Fibroblast of pulmonary artery (primary cell): ENCODE measurements at regions not wholly inside any gene's neighbourhood (a gene's known extent, or its start where the extent isn't known, plus 50 kb on each side); places are given as distances from the start of the nearest gene placed in this dataset.
"Not testable (repeated sequence)": the region's sequence is repeated elsewhere in the genome, so short reads cannot be mapped to it uniquely, and the experiment has no call there.

Experiments used
- DNase-seq: peaks from one replicate; pipeline ENCODE4 v3.0.0-alpha.2; 2010; ENCODE audit warnings: low read depth
- H3K4me3 ChIP-seq: replicated peaks from 2 replicates; pipeline ENCODE4 v1.5.1; 2011; ENCODE audit warnings: low read depth, mild to moderate bottlenecking, control low read depth, low read length, moderate library complexity

DNA sequence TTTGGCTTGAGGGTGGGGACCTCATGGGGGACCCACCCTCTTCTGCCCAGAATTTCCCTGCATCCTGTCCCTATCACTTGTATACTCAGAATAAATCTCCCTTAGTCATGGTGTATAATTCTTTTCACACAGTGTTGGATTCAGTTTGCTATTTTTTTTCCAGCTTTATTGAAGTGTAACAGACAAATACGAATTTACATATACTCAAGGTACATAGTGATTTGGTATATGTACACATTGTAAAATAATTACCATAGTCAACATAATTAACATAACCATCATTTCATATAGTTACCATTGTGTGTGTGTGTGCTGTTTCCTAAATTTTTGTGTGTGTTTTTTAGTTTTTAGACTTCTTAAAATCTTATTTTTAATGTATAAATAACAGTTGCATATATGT is 269.9 kb downstream of the CNTNAP3 start:
- not testable (repeated sequence) for DNase-seq, H3K4me3 ChIP-seq

DNA sequence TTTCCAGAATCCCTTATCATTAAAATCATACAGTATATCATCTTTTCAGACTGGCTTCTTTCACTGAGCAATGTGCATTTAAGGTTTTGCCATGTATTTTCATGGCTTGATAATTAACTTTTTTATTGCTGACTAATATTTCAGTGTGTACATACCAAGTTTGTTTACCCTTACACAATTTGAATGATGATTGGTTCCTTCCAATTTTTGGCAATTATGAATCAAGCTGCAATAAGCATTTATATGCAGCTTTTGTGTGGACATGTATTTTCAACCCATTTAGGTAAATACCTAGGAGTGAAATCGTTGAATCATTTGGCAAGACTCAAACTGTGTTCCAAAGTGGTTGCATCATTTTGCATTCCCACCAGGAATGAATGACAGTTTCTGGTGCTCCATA is 272.8 kb downstream of the CNTNAP3 start:
- not testable (repeated sequence) for DNase-seq, H3K4me3 ChIP-seq

DNA sequence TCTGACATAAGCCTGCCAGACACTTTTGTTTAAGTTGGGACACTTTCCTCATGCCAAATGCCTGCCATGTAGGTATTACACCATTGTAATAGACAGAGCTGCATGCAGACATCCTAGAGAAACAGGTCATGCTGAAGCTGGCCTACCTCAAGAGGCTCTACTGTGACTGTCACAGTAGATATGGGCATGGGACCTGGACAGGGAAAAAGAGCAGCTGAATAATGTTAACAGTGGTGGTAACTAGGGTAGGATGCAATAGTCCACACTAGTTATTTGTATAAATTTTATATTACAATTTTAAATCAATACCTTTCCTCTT is 273.2 kb downstream of the CNTNAP3 start:
- H3K4me3 ChIP-seq, result not testable (repeated sequence)
- peak; percentile 17 for DNase-seq

DNA sequence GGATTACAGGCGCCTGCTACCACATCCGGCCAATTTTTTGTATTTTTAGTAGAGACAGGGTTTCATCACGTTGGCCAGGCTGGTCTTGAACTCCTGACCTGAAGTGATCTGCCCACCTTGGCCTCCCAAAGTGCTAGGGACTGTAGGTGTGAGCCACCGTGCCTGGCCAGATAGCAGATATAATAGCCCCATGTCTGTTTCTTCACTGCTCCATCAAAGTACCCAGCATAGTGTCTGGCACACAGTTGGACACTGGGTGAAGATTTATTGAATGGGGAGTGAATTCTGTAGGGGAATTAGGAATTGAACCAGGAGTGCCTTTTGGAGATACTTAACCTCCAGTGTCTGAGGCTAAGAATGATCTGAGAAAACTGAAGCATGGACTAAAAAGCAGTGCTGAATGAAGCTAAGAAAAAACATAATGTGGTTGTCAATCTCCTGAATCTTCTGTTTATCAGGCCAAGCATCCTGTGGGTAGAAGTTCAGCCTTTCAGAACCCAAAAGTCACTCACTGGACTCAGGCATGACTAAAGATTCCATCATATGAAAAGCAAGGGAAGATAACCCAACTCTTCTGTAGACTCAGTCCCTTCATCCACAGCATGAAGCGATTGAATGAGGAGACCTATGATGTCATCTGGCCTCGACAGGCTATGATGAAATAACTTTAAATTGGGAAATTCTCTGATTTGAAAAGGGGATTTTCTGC is 273.7 kb downstream of the CNTNAP3 start:
- not testable (repeated sequence) for DNase-seq, H3K4me3 ChIP-seq

DNA sequence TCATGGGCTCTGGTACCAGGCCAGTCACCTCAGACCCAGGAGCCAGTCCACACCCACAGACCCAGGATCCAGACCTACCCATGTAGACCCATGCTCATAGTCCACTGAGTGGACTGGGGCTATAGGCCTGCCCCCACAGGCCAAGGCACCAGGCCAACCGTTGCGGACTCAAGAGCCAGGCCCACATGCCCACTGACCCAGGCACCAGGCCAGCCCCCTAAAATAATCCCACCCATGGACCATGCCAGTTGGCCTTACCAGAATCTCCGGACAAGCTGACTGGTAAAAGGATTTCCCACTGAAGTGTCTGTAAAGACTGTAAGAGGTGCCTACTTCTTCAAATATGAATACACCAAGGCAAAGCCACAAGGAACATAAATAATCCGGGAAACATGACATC is 278.2 kb downstream of the CNTNAP3 start:
- not testable (repeated sequence) for DNase-seq

DNA sequence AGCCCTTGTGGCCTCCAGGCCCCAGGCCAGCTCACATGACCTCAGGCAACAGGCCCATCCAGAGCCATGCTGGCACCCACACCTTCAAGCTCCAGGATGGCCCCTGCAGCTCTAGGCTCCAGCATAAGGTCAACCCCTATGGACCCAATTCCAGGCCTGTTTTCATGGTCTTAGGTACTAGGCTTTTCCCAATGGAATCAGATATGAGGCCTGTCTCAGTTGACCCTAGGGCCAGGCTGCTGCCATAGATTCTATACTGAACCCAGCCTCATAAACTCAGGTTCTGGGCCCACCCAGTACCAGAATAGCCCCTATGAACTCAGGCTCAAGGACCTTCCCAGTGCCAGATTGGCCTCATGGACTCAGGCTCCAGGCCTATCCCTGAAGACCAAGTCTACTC is 278.6 kb downstream of the CNTNAP3 start:
- not testable (repeated sequence) for DNase-seq, H3K4me3 ChIP-seq

More for the DNA sequence above, 278.2 kb downstream of the CNTNAP3 start:
- not testable (repeated sequence) for H3K4me3 ChIP-seq

DNA sequence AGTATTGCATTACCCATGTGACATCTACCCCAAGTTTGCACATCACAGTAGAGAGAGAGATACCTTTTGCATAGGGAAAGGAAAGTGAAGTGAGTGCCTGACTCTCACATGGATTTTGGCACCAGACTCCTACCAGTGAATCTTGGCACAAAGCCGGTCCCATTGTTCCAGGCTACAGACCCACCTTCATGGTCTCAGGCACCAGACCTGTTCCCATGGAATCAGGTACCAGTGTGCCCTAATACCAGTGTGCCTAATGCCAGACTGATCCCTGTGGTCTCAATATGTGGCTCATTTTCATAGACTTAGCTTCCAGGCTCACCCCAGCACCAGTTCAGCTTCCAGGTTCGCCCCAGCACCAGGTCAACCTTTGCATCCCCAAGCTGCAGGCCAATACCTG is 279.1 kb downstream of the CNTNAP3 start:
- not testable (repeated sequence) for H3K4me3 ChIP-seq, DNase-seq

DNA sequence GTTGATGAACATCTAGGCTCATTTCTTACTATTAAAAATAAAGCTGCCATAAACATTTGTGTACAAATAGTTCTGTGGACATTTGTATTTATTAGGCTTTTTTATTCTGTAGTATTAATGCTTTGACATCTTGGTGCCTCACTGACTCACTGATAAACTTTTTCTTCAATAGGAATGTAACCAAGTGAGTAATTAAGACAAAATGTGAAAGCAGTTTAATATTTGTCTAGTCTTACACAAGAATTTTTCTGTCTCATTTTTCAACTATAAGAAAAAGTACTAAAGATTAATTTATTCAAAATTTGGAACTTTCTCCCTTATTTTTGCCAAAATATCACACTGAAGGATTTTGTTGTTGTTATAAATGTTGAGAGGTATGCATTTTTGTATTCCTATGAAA is 282.2 kb downstream of the CNTNAP3 start:
- peak; percentile 16 for DNase-seq
- not testable (repeated sequence) for H3K4me3 ChIP-seq

DNA sequence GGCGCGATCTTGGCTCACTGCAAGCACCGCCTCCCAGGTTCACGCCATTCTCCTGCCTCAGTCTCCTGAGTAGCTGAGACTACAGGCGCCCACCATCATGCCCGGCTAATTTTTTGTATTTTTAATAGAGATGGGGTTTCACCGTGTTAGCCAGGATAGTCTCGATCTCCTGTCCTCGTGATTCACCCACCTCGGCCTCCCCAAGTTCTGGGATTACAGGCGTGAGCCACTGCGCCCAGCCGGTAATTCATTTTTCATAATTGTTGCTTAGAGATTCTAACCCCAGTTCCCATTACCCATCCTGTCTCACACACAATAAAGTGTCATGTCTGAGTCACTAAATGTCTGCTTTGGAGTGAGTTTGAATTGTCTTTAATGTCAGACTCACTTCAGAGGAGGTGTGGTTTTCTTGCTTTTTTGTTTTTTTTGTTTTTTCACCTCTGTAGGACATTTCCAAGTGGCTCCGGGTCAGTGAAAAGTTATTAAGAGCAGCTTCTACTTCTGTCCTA is 281.2 kb upstream of the FAM240B start:
- DNase-seq, H3K4me3 ChIP-seq: not testable (repeated sequence)

DNA sequence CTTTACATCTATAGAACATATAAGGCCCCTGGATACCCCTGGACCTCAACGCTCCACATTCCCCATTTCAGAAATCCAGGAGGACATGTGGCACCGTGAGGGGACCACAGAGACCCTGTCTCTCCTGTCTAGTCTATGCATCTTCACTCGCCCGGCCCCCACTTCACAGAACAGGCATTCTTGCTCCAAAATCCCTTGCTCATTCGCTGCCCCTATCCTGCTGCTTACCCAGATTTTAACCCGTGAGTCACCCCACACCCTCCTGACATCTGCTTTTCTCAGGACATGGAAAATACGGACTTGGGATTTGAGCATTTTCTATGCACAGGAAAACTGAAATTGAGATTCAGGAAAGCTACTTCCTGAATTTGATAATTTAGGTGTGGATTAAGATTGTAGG is 279.3 kb upstream of the FAM240B start:
- not testable (repeated sequence) for H3K4me3 ChIP-seq, DNase-seq

DNA sequence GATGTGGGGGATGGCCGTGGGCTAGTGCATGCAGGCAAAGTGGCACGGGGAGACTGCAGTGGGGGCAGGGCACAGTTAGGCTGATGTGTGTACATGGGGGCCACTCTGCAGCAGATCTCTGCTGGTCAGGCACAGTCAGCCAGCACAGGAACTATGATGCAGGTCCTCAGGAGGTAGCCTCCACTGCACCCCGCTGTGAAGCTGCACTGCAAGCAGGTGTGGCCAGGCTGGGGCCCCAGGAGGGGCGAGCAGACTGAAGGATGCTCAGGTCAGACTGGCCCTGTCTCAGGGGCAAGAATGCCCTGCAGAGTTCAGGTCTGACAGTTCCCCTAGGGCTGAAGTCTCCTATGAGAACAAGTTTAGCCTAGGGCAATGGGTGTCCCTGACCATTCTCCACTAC is 273.8 kb upstream of the FAM240B start:
- not testable (repeated sequence) for H3K4me3 ChIP-seq, DNase-seq

DNA sequence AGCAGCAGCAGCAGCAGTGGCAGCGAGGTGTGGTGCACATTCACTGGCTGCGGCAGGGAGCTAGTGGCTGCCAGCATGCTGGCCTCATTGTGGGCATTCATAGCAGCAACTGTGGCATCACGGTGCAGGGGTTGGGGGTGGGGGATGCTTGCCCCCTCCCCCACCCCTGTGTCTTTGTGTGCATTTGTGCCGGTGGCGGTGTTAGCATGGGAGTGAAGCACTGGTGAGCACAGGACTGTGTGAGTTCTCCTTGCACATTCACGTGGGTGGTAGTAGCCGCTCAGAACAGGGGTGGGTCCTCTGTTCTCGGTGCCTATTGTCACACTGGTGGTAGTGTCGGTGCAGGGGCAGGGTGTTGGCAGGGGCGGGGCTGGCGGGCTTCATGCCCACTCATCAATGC is 273.2 kb upstream of the FAM240B start:
- not testable (repeated sequence) for DNase-seq, H3K4me3 ChIP-seq

DNA sequence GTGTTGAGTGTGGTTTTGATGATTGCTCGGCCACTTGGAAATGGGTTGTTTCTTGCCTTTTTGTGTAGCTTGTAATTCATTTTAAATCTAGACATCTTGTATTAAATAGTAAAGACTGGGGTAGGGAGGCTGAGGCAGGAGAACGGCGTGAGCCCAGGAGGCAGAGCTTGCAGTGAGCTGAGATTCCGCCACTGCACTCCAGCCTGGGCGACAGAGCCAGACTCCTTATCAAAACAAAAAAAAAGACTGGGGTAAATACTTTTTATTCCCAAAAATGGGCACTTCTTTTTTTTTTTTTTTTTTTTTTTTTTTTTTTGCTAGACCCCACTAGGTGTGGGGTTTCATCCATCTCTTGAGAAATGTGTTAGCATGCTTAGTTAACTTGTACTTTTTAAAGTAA is 258.8 kb upstream of the FAM240B start:
- not testable (repeated sequence) for DNase-seq, H3K4me3 ChIP-seq

DNA sequence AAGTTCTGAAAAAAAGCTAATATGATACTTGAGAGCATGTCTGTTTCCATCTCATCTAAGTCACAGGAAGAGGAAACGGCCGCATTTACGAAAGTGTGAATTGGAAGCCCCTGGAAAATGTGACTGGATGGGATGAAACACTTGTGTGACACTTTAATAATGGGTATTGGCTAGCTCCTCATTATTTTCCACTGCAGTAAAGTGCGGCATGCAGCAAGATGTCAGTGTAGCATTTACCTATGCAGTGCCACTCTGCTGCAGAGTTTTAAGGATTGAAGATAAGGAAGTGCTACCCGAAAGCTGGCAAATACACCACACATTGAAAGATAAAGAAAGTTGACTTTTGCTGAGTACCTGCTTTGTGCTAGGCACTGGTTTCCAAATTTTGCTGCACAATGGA is 249.5 kb upstream of the FAM240B start:
- DNase-seq, H3K4me3 ChIP-seq: not testable (repeated sequence)

DNA sequence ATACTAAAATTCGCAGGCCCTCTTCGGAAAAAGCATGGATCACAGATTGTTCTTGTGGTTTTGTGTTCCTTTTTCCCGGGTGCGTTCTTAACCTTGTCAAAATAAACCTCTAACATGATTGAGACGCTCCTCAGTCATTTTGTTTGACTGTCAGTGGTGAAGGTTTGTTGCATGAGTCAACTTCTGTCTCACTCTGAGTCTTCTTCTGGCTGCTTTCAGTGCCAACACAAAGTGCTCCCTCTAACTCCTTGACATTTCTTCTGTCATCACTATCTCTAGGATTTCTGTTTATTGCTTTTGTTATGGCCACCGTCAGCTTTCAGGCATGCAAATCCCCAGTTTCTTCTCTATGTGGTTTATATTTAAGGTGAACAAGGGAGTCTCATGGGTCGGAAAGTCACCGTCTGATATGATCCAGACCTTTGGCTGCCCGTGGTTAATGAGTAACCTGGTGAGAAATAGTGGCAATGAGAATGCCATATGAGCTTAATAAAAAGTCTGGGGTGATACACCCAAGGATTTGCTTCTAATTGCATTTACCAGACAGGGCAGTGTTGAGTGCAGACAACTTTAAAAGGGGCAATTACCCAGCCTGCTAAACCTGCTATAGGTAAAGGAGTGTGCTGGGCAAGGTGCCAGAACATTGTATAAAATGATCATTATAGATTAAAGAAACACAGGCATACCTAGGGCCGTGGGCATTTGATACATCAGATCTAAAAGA is 248.9 kb upstream of the FAM240B start:
- DNase-seq, H3K4me3 ChIP-seq: not testable (repeated sequence)

DNA sequence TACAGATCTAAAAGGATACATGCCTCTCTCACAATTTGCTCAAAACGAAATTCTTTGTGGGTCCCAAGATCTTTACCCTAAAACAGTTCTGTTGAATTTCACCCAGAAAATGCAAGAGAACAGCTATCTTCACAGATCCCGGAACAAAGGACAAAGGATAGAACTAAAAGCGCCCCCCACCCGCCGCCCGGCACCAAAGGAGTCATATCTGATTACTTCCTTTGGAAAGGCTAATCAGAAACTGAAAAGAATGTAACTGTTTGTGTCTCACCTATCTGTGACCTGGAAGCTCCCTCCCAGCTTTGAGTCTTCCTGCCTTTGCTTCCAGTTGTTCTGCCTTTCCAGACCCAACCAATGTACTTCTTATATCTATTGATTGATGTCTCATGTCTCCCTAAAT is 247.9 kb upstream of the FAM240B start:
- H3K4me3 ChIP-seq, DNase-seq: not testable (repeated sequence)

DNA sequence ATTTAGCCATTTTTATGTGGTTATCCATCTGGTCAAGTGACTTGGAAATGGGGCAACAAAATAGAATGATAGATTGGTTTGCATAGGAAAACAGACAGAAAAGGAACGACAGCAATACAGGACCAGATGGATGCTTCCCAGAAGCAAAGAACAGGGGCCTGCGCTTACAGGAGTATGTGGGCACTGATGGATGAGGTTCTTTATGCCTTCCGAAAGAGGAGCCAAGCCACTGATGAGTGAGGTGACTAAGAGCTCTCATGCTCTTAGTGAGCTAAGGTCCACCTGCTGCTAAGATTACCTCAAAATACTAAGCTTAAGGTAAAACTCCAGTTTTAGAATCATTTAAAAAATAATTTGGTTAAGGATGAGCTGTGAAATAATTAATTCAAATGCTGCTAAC is 247.4 kb upstream of the FAM240B start:
- not testable (repeated sequence) for DNase-seq, H3K4me3 ChIP-seq

DNA sequence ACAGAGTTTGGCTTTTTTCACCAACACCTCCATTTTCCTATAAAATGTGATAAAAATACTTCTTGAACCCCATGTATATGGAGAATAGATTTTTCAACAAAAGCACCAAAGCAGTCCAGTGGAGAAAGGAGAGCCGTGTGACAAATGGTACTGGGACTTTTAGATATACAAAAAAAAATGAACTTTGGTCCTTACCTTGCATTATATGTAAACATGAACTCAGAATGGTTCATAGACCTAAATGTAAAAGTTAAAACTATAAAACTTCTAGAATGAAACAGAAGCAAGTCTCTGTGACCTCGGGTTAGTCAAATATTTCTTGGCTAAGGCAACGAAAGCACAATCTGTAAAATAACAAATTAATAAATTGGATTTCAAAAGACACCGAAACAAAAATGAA is 239.9 kb upstream of the FAM240B start:
- DNase-seq, H3K4me3 ChIP-seq: not testable (repeated sequence)

DNA sequence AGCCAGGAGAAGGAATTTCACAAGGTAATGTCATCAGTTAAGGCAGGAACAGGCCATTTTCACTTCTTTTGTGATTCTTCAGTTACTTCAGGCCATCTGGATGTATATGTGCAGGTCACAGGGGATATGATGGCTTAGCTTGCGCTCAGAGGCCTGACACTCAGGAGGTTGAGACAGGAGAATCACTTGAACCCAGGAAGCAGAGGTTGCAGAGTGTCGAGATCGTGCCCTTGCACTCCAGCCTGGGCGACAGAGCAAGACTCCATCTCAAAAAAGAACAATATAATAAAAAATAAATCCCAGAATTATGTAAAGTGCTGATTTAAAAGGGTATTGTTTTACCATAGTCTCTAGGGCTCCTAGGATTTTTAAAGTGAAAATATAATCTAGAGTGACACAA is 235.9 kb upstream of the FAM240B start:
- not testable (repeated sequence) for H3K4me3 ChIP-seq, DNase-seq

DNA sequence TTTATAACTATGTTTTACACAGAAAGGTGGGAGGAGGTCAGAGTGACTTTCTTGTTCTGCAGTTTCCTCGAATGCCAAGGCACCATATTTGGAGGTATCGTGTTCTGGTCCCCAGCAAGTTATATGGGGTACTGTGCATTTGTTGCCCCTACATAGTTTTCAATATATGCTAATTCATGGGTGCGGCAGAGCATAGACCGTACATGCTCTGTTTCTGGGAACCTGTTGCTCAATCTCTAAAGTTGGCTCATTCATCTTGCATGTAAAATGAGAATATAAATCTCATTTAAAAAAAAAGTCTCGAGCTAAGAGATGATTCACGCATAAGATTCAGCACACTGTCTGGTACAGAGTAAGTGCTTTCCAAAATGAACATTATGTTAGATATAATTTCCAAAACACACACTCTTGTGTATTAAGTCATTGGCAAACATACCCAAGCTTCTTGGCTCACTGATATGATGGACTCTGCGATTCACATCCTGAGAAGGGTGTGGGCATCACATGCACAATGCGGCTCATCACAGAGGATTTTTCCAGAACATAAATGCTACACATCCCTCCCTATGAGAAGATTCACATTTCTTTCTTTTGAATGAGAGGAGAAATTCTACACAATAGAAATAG is 232.9 kb upstream of the FAM240B start:
- H3K4me3 ChIP-seq, DNase-seq: not testable (repeated sequence)
